HCT116 (cell line): ENCODE measurements at regions not wholly inside any gene's neighbourhood (a gene's known extent, or its start where the extent isn't known, plus 50 kb on each side); places are given as distances from the start of the nearest gene placed in this dataset.

Source experiments
- ATAC-seq: fragments of 200-7000 bp; cut with Tn5 transposase; 2 replicates; pipeline ENCODE4 v1.9.1; 2020; ENCODE audit warnings: mild to moderate bottlenecking, moderate library complexity
- BruUV-seq: library from RNA; stranded (reverse); fragments of 400-500 nt; replicated peaks from 2 replicates; lab custom pipeline; 2021; lab: Mats Ljungman, UMichigan
- CTCF ChIA-PET: fragments of 300-600 bp; sonication (Branson Sonifier 250); formaldehyde crosslinking; loops from one replicate; lab custom pipeline; 2021; ENCODE audit warnings: antibody characterized with exemption; lab: Charles Lee
- POLR2A ChIA-PET: fragments of 300-600, 350-600 bp; sonication (Branson Sonifier 250); formaldehyde crosslinking; loops from one replicate; lab custom pipeline; 2021; ENCODE audit warnings: antibody characterized with exemption; lab: Charles Lee
- RAD21 ChIA-PET, 2 experiments: fragments of 300-600 bp; sonication (Branson Sonifier 250); formaldehyde crosslinking; loops; one replicate each; lab custom pipeline; 2023; ENCODE audit warnings: low total read pairs in 2 of 2; ENCODE audit not compliant: uncharacterized antibody in 2 of 2, unreplicated experiment in 2 of 2, low non-redundant PET in 1 of 2; lab: Charles Lee
- DNase-seq: peaks from one replicate; pipeline ENCODE4 v3.0.0-alpha.2; 2010; ENCODE audit warnings: low read depth, low spot score
- H2AFZ ChIP-seq: fragments of 200-600 bp; shearing (Covaris generic), sonication (generic); 2 replicates; pipeline ENCODE4 v1.6.1; 2017; ENCODE audit warnings: low read depth, mixed run types, mixed read lengths, antibody characterized with exemption, low read length; ENCODE audit not compliant: poor library complexity, severe bottlenecking
- H3K27ac ChIP-seq: 2 replicates; pipeline ENCODE4 v1.5.1; 2012; ENCODE audit warnings: low read depth, low read length
- H3K27me3 ChIP-seq: fragments of 200-600 bp; sonication (generic); 2 replicates; pipeline ENCODE4 v1.6.1; 2016; ENCODE audit warnings: mixed run types, low read length, mixed read lengths; ENCODE audit not compliant: insufficient read depth
- H3K36me3 ChIP-seq, 2 experiments: fragments of 200-500 bp in 1 of 2; fragments of 200-600 bp in 1 of 2; sonication (Bioruptor generic) in 1 of 2; sonication (generic) in 1 of 2; 2 replicates each; pipeline versions ENCODE4 v1.5.1 to v1.6.1; 2014 to 2016; ENCODE audit warnings: low read length in 2 of 2, inconsistent platforms in 1 of 2, mixed read lengths in 1 of 2, mixed run types in 1 of 2; ENCODE audit not compliant: insufficient read depth in 2 of 2, control insufficient read depth in 1 of 2
- H3K4me1 ChIP-seq, 2 experiments: fragments of 200-600 bp in 1 of 2; sonication (generic) in 1 of 2; 2 replicates each; pipeline versions ENCODE4 v1.5.1 to v1.6.1; 2012 to 2017; ENCODE audit warnings: low read length in 2 of 2, inconsistent platforms in 1 of 2, mild to moderate bottlenecking in 1 of 2, mixed read lengths in 1 of 2, mixed run types in 1 of 2, moderate library complexity in 1 of 2; ENCODE audit not compliant: insufficient read depth in 2 of 2, control insufficient read depth in 1 of 2
- H3K4me2 ChIP-seq: fragments of 200-600 bp; sonication (generic); 2 replicates; pipeline ENCODE4 v1.6.1; 2017; ENCODE audit warnings: mixed run types, low read length, mixed read lengths
- H3K4me3 ChIP-seq, 2 experiments: fragments of 200-600 bp in 1 of 2; sonication (generic) in 1 of 2; replicated peaks in 1 of 2; 2 replicates each; pipeline ENCODE4 v1.5.1; 2011 to 2016; ENCODE audit warnings: low read length in 2 of 2, control low read depth in 1 of 2, low read depth in 1 of 2, mild to moderate bottlenecking in 1 of 2, mixed read lengths in 1 of 2, mixed run types in 1 of 2
- H3K79me2 ChIP-seq: fragments of 200-600 bp; sonication (generic); 2 replicates; pipeline ENCODE4 v1.6.1; 2017; ENCODE audit warnings: mild to moderate bottlenecking, mixed run types, low read length, moderate library complexity, mixed read lengths; ENCODE audit not compliant: insufficient read depth
- H3K9ac ChIP-seq: fragments of 200-600 bp; sonication (generic); 2 replicates; pipeline ENCODE4 v1.6.1; 2016; ENCODE audit warnings: low read length, mixed read lengths
- H3K9me2 ChIP-seq: fragments of 200-600 bp; sonication (generic), shearing (Covaris generic); 2 replicates; pipeline ENCODE4 v1.6.1; 2017; ENCODE audit warnings: mixed run types, mild to moderate bottlenecking, moderate library complexity; ENCODE audit not compliant: insufficient read depth
- H3K9me3 ChIP-seq, 2 experiments: fragments of 200-500 bp in 1 of 2; fragments of 200-600 bp in 1 of 2; sonication (Bioruptor generic) in 1 of 2; sonication (generic) in 1 of 2; 2 replicates each; pipeline ENCODE4 v1.6.1; 2014 to 2017; ENCODE audit warnings: low read length in 2 of 2, mixed read lengths in 2 of 2, inconsistent platforms in 1 of 2, low read depth in 1 of 2, mild to moderate bottlenecking in 1 of 2, mixed run types in 1 of 2, moderate library complexity in 1 of 2; ENCODE audit not compliant: control insufficient read depth in 1 of 2, insufficient read depth in 1 of 2
- H4K20me1 ChIP-seq: fragments of 200-600 bp; sonication (generic), shearing (Covaris generic); 2 replicates; pipeline ENCODE4 v1.6.1; 2017; ENCODE audit warnings: mixed run types, mild to moderate bottlenecking, moderate library complexity; ENCODE audit not compliant: insufficient read depth
- ATF3 ChIP-seq: IDR thresholded peaks from 2 replicates; pipeline ENCODE4 v1.6.1; 2012
- CBX3 ChIP-seq: IDR thresholded peaks from 2 replicates; pipeline ENCODE4 v1.6.1; 2012; ENCODE audit warnings: low read depth
- CTCF ChIP-seq, 3 experiments: fragments of 200-600 bp in 1 of 3; sonication (generic) in 1 of 3; IDR thresholded peaks in 2 of 3; conservative IDR thresholded peaks in 1 of 3; 2 replicates each; pipeline ENCODE4 v1.5.1; 2012 to 2017; ENCODE audit warnings: low read depth in 2 of 3, low read length in 2 of 3, antibody characterized with exemption in 1 of 3, borderline replicate concordance in 1 of 3, control low read depth in 1 of 3, mild to moderate bottlenecking in 1 of 3, mixed read lengths in 1 of 3, mixed run types in 1 of 3, moderate library complexity in 1 of 3; ENCODE audit not compliant: insufficient read depth in 1 of 3
- EGR1 ChIP-seq: IDR thresholded peaks from 2 replicates; pipeline ENCODE4 v1.6.1; 2012; ENCODE audit warnings: low read depth
- ELF1 ChIP-seq: IDR thresholded peaks from 2 replicates; pipeline ENCODE4 v1.6.1; 2012; ENCODE audit warnings: low read depth, borderline replicate concordance
- EZH2 ChIP-seq: fragments of 200-600 bp; sonication (generic); IDR thresholded peaks from 2 replicates; pipeline ENCODE4 v1.6.1; 2017; ENCODE audit warnings: antibody characterized with exemption, mixed run types
- EZH2phosphoT487 ChIP-seq: fragments of 200-600 bp; IDR thresholded peaks from 2 replicates; pipeline ENCODE4 v1.6.1; 2018; ENCODE audit warnings: antibody characterized with exemption, borderline replicate concordance
- FOSL1 ChIP-seq: IDR thresholded peaks from 2 replicates; pipeline ENCODE4 v1.6.1; 2012; ENCODE audit warnings: low read depth
- JUND ChIP-seq: IDR thresholded peaks from 2 replicates; pipeline ENCODE4 v1.6.1; 2012
- MAX ChIP-seq: IDR thresholded peaks from 2 replicates; pipeline ENCODE4 v1.6.1; 2012
- RAD21 ChIP-seq: IDR thresholded peaks from 2 replicates; pipeline ENCODE4 v1.6.1; 2012; ENCODE audit warnings: low read depth, mild to moderate bottlenecking
- SIN3A ChIP-seq: IDR thresholded peaks from 2 replicates; pipeline ENCODE4 v1.6.1; 2012; ENCODE audit warnings: low read depth
- SP1 ChIP-seq: IDR thresholded peaks from 2 replicates; pipeline ENCODE4 v1.6.1; 2012; ENCODE audit warnings: low read depth
- TCF7L2 ChIP-seq: IDR thresholded peaks from 2 replicates; pipeline ENCODE4 v1.7.0; 2011; ENCODE audit warnings: borderline replicate concordance, inconsistent platforms; ENCODE audit not compliant: insufficient read depth, insufficient read length; ENCODE audit errors: extremely low read depth
- ZBTB33 ChIP-seq: IDR thresholded peaks from 2 replicates; pipeline ENCODE4 v1.6.1; 2011; ENCODE audit warnings: mild to moderate bottlenecking, low read length, moderate library complexity; ENCODE audit not compliant: insufficient replicate concordance; ENCODE audit errors: extremely low read depth
- intact Hi-C: fragments of 100-400 bp; cut with micrococcal nuclease; formaldehyde crosslinking; loops from 2 replicates; pipeline ENCODE4 v1.10.0; 2022

- no peak for DNase-seq
- no peak overlapping the region for H3K27ac ChIP-seq
- H3K4me2 ChIP-seq, result no peak overlapping the region
- RAD21 ChIA-PET, result no interaction called here
- no peak overlapping the region for H3K9ac ChIP-seq
- H3K4me3 ChIP-seq, result no peak overlapping the region
- no peak for TF ChIP-seq RAD21
- no peak for TF ChIP-seq TCF7L2
- no peak for TF ChIP-seq EZH2
- no peak for TF ChIP-seq CTCF (IDR thresholded peaks at IDR 0.05 in 2 of 3, conservative IDR thresholded peaks at IDR 0.05 in 1 of 3; ENCODE audit: borderline replicate concordance in 1 of 3, insufficient read depth in 1 of 3, low read depth in 2 of 3, low read length in 2 of 3)
- TF ChIP-seq SIN3A, result no peak
- TF ChIP-seq EZH2phosphoT487, result no peak
- TF ChIP-seq ZBTB33, result no peak
- TF ChIP-seq ELF1, result no peak
- no peak for TF ChIP-seq ATF3
- TF ChIP-seq CBX3, result no peak
- no peak for TF ChIP-seq SP1
- no peak for TF ChIP-seq JUND
- TF ChIP-seq MAX, result no peak
- TF ChIP-seq FOSL1, result no peak
- TF ChIP-seq EGR1, result no peak
- no peak for ATAC-seq
- BruUV-seq, result no TSS peak
- no peaks in the 10 kb centered on the region for H3K79me2 ChIP-seq
- H3K9me3 ChIP-seq, result no peaks in the 10 kb centered on the region
- H2AFZ ChIP-seq, result no peak overlapping the region
- POLR2A ChIA-PET, result no interaction called here
- no peaks in the 10 kb centered on the region for H3K4me1 ChIP-seq
- no peaks in the 10 kb centered on the region for H3K36me3 ChIP-seq
- no peaks in the 10 kb centered on the region for H3K27me3 ChIP-seq
- H4K20me1 ChIP-seq, result no peaks in the 10 kb centered on the region
- CTCF ChIA-PET, result no interaction called here
- no peaks in the 10 kb centered on the region for H3K9me2 ChIP-seq
- intact Hi-C loops, result no loop called here
Observed at GRCh38 chrX:4263030-4263803, 549.8 kb upstream of the PRKX start.
